Daoy (cell line): ENCODE measurements at regions not wholly inside any gene's neighbourhood (a gene's known extent, or its start where the extent isn't known, plus 50 kb on each side); places are given as distances from the start of the nearest gene placed in this dataset.
A peak's percentile ranks its signal among the peaks of the same experiment; 100 is the strongest.

Source experiments
- DNase-seq: peaks from one replicate; pipeline ENCODE4 v3.0.0-alpha.2; 2015; ENCODE audit warnings: low read depth

DNA sequence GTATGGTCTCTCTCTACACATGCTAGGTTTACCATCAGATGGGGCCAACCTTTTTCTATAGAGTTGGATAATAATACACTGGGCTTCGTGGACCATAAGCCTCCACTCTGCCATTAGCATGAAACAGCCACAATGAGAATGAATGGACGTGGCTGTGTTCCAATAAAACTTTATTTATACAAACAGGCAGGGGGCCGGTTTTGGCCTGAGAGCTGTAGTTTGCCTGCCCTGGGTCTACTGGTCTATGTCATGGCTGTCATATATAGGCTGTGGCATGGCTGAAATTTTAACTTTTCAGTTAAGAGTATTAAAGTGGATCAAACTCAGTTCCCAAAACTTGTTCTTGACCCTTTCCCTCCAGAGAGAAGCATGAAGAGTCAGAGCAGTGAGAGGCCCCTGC lies 120.3 kb upstream of the MYL2 start:
- no peak for DNase-seq

DNA sequence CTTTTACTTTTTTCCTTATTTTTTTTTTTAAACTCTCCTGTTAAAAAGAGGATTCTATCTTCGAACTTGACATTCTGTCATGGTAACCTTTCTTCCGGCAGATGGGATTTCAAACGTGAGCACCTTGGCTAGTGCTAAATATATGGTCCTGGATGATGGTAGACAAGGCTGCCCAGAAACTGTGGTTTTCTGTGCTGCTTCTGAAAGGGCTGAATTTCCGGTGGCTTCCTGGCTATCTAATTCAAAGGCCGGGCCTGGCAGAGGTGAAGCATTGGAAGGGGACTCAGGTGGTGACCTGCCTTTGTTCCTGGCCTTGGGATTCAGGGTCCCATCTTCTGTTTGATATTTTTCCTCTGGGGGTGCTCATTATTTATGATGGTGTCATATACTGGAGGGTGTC lies 118.6 kb upstream of the MYL2 start:
- no peak for DNase-seq

DNA sequence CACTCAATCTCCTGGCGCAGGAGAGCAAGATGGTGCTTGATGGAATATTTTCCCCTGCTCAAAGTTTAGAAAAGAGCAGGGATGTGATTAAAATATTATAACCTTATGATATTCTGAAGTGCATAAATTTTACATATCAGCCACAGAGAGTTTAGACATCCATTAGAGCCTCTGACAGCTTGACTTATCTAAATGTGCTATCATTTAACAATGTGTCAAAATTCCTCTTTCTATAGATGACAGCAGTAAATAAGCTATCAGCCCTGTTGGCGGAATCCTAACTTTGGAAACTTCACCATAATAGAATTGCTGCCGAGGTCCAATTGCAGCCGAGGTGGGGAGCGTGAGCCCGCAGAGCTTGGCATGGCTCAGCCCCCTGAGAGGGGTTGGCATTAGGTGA lies 117.7 kb upstream of the MYL2 start:
- DNase-seq = no peak

GRCh38 chr12:111037047-111037446 lies 116.7 kb upstream of the MYL2 start:
- DNase-seq = no peak

- DNase-seq = peak; percentile 25
These were observed 115.4 kb upstream of the MYL2 start for GRCh38 chr12:111035578-111036301.

DNA sequence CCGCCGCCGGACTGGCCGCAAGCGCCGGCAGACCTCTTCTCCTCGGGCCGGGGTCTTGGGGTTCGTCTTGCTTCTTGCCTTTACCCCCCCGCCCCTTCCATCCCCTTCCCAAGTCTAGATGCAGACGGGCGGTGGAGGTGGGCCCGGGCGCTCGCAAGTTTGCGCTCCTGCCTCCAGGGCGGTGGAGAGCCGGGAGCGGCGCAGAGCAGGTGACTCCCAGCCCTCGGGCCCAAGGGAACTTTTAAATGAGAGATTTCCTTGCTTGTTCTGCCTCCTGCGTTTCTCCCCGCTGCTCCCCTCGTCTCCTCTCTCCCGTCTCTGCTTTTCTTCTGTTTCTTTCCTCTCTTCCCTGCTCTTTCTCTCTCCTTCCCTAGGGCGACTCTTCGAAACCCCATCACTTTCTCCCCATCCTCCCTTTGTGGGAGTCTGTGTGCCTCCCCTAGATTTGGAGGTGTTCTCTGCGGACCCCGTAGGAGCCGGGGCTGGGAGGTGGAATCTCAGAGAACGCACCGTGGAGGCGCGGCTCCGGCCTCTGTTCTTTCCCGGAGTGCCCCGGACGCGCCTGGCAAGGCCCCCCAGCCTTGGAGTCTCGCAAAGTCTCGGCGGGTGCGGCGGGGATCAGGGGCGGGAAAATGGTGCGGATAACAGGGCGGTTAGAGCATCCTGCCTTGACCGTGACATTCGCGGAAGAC lies 114.7 kb upstream of the MYL2 start:
- DNase-seq = peak; percentile 63

- DNase-seq = peak; percentile 60
These were observed 113.9 kb upstream of the MYL2 start, which contains the start of gene CUX2 for GRCh38 chr12:111034083-111034885. CUX2 (plus strand) TSS chr12:111034165.

DNA sequence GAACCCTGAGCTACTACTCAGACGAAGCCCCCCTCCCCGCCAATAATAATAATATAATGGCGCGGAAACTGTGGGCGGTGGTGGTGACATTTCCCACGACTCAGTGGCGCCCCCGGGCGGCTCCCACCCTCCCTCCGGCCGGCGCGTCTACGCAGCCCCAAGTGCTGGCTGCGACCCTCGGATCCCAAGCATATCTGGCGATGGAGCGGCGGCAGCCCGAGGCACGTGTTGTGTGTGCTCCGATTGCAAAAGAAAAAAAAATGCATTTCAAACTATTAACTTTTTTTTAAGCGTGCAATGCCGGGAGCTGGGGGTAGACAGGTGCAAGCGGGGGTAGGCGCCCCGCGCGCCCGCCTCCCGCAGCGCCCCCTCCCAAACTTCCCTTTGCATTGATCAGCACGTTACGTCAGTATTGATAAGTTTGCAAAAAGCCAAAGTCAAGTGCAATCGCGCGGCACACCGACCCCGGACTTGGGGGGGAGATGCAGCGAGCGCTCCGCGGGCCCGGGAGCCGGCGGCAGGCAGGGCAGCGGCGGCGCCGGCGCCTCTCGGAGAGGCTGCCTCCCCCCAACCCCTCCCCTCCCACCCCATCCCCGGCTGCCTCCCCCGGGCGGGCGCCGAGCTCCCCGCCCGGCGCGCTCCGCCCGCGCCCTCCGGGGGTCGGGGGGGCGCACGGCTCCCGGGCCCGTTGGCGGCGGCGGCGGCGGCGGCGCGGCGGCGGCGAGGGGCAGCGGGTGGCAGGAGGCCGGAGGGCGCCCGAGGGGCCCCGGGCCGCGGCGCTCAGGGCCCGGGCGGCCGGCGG lies 113.1 kb upstream of the MYL2 start:
- no peak for DNase-seq

DNA sequence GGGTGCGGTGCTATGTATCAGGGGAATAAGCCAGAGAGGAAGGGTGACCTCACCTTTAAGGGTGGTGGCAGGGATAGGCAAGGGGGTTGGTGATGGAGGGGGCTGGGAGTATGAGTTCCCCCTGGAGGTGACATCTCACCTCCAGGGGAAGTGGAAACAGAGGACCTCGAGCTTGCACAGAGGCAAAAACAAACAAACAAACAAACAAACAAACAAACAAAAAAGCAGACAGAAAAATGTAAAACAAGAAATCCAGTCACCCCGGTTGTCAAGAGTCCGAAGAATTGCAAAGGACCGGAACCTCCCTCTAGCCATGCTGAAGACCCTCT lies 112.2 kb upstream of the MYL2 start:
- no peak for DNase-seq

- no peak for DNase-seq
These were observed 111.7 kb upstream of the MYL2 start for GRCh38 chr12:111031916-111032590.

- no peak for DNase-seq
These were observed 110.4 kb upstream of the MYL2 start for GRCh38 chr12:111030800-111031199.

DNA sequence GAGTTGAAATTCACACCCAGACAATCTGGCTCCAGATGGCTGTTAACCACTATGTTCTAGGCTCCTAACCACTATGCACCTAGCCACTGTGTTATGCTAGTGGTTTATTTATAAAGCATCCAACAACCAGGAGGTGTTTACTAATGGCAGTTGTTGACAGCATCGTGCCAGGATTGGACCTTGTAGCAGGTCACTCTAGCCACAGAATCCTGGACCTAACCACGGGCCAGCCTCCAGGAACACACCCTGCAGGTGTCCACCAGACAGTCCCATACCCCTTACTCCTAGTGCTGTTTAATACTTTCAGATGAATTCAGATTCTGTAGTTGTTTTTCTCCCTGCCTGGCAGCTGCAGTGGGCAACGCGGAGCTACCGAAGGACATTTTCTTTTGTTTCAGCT lies 109.4 kb upstream of the MYL2 start:
- DNase-seq = no peak

DNA sequence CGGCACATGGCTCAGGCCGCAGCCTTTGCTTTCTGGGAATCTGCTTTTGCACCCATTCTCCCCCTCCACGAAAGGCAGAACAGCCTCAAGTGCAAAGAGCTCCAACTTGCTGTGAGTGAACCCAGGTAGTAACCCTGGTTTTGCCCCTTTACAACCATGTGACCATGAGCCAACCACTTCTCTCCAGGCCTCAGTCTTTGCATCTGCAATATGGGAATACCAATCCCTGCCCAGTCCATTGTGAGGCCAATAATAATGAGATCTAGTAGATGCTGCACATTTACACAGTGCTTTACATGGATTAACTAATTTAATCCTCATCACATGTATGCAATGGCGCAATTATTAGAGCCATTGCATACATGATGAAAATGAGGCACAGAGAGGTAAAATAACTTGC lies 108.9 kb upstream of the MYL2 start:
- no peak for DNase-seq

GRCh38 chr12:111028830-111029229 lies 108.5 kb upstream of the MYL2 start:
- DNase-seq = no peak

DNA sequence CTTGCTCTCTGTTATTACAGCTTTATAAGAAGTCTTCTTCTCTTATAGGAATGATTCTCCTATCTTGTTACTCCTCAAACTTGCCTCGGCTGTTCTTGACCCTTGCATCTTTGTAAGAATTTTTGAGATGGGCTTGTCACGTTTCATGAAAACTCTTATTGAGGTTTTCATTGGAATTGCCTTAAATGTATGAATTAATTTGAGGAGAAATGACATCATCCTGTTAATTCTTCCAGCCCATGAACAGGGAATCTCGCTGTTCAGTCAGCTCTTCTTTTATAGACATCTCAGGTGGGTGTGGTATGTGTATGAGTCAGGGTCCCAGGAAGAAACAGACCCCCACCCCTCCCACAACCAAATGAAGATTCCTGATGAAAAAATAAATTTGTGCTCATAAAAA lies 107.1 kb upstream of the MYL2 start:
- no peak for DNase-seq

GRCh38 chr12:111025792-111026430 lies 105.5 kb upstream of the MYL2 start:
- no peak for DNase-seq

DNA sequence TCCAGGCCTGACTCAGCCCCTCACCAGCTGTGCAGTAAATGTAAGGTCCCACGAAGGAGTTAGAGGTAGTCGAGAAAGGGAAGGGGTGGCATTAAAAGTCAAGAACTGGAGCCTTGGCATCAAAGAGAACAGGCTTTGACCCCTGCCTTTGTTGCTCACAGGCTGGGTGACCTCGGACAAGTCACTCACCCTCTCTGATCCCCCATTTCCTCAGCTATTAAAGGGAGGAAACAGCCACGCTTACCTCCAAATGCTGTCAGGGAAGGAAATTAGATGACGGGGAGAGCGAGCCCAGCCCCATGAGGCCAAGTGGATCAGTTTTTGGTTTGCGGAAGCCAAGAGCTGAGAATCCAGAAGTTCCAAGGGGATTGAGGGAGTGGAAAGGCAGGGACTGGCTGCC lies 104.9 kb upstream of the MYL2 start:
- DNase-seq = no peak

- DNase-seq = peak; percentile 61
These were observed 103.9 kb upstream of the MYL2 start for GRCh38 chr12:111024205-111024801.

- no peak for DNase-seq
These were observed 102.0 kb upstream of the MYL2 start for GRCh38 chr12:111022386-111022785.

- no peak for DNase-seq
These were observed 94.2 kb upstream of the MYL2 start for GRCh38 chr12:111014547-111014946.

DNA sequence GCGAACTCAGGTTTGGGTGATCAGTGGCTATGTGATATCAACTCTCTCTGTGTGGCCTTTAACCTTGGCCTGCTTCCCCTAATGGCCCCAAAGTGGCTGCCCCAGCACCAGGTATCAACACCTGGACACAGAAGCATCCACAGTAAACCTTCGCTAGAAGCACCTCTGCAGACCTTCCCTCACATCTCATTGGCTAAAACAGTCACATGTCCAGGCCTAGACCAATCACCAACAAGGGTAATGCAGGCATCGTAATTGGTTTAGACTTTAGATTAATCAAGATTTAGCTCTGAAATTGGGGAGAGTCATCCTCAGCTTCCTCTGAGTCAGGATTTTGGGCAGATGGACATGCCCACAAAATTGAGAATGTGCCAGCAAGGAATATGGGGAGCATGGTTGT lies 92.5 kb upstream of the MYL2 start:
- DNase-seq = no peak
